H1 (cell line): ENCODE measurements at regions not wholly inside any gene's neighbourhood (a gene's known extent, or its start where the extent isn't known, plus 50 kb on each side); places are given as distances from the start of the nearest gene placed in this dataset.

ENCODE experiments used
- CTCF ChIA-PET: fragments of 300-600 bp; sonication (Branson Sonifier 250); formaldehyde crosslinking; loops from one replicate; lab custom pipeline; 2021; ENCODE audit not compliant: partially characterized antibody; lab: Charles Lee
- POLR2A ChIA-PET: fragments of 300-600 bp; sonication (Branson Sonifier 250); formaldehyde crosslinking; loops from one replicate; lab custom pipeline; 2021; ENCODE audit warnings: inconsistent platforms; ENCODE audit not compliant: partially characterized antibody; lab: Charles Lee
- DNase-seq, 2 experiments: peaks; one replicate each; pipeline versions ENCODE4 v3.0.0 to v3.0.0-alpha.2; 2010 to 2022; ENCODE audit warnings: low spot score in 2 of 2, low read depth in 1 of 2, mixed read lengths in 1 of 2
- FAIRE-seq: peaks from 2 replicates; lab custom pipeline; 2011; peaks lifted over from hg19 to GRCh38; lab: Jason Lieb, UNC
- H2AFZ ChIP-seq: 2 replicates; pipeline ENCODE4 v1.8.1; 2012; ENCODE audit warnings: low read length, inconsistent platforms
- H2AK5ac ChIP-seq: 2 replicates; pipeline ENCODE4 v1.6.1; 2013; ENCODE audit warnings: low read depth, low read length
- H2BK120ac ChIP-seq: replicated peaks from 2 replicates; pipeline ENCODE3; 2013; ENCODE audit warnings: low read depth, low read length, inconsistent platforms
- H2BK12ac ChIP-seq: 2 replicates; pipeline ENCODE4 v1.6.1; 2013; ENCODE audit warnings: low read depth, low read length
- H2BK15ac ChIP-seq: 2 replicates; pipeline ENCODE4 v1.6.1; 2013; ENCODE audit warnings: low read length
- H2BK20ac ChIP-seq: 2 replicates; pipeline ENCODE4 v1.6.1; 2013; ENCODE audit warnings: low read length
- H2BK5ac ChIP-seq: 2 replicates; pipeline ENCODE4 v1.6.1; 2013; ENCODE audit warnings: low read depth, low read length
- H3K14ac ChIP-seq: 2 replicates; pipeline ENCODE4 v1.6.1; 2013; ENCODE audit warnings: inconsistent platforms; ENCODE audit not compliant: insufficient read length
- H3K18ac ChIP-seq: 2 replicates; pipeline ENCODE4 v1.6.1; 2013; ENCODE audit warnings: low read length; ENCODE audit errors: extremely low read depth
- H3K23ac ChIP-seq: 2 replicates; pipeline ENCODE4 v1.6.1; 2013; ENCODE audit warnings: inconsistent platforms; ENCODE audit not compliant: insufficient read length
- H3K23me2 ChIP-seq: 2 replicates; pipeline ENCODE4 v1.6.1; 2013; ENCODE audit warnings: low read depth, low read length
- H3K27ac ChIP-seq: 2 replicates; pipeline ENCODE4 v1.6.1; 2011; ENCODE audit warnings: low read depth, low read length, inconsistent platforms
- H3K27me3 ChIP-seq, 4 experiments: replicated peaks in 1 of 4; 1 replicate in 1 of 4; 2 replicates in 3 of 4; pipeline versions ENCODE4 v1.6.1 to v1.8.1; 2011 to 2013; ENCODE audit warnings: low read length in 3 of 4, mild to moderate bottlenecking in 3 of 4, inconsistent platforms in 2 of 4, mixed read lengths in 2 of 4, moderate library complexity in 1 of 4; ENCODE audit not compliant: control insufficient read depth in 3 of 4, insufficient read depth in 3 of 4; ENCODE audit errors: extremely low read depth in 1 of 4
- H3K36me3 ChIP-seq, 4 experiments: 2 replicates each; pipeline versions ENCODE4 v1.6.1 to v1.8.1; 2011 to 2013; ENCODE audit warnings: mild to moderate bottlenecking in 4 of 4, low read length in 3 of 4, moderate library complexity in 2 of 4, control low read depth in 1 of 4, inconsistent platforms in 1 of 4; ENCODE audit not compliant: insufficient read depth in 4 of 4, control insufficient read depth in 2 of 4
- H3K4ac ChIP-seq: replicated peaks from 2 replicates; pipeline ENCODE3; 2013; ENCODE audit warnings: low read length, low read depth, mixed read lengths, inconsistent platforms; ENCODE audit not compliant: insufficient read length
- H3K4me1 ChIP-seq, 4 experiments: replicated peaks in 1 of 4; 1 replicate in 1 of 4; 2 replicates in 3 of 4; pipeline versions ENCODE4 v1.6.1 to v1.8.1; 2011 to 2013; ENCODE audit warnings: low read length in 3 of 4, inconsistent platforms in 2 of 4, mixed read lengths in 1 of 4; ENCODE audit not compliant: insufficient read depth in 4 of 4, control insufficient read depth in 3 of 4
- H3K4me2 ChIP-seq, 2 experiments: 2 replicates each; pipeline versions ENCODE4 v1.6.1 to v1.8.1; 2011 to 2013; ENCODE audit warnings: low read depth in 2 of 2, low read length in 2 of 2, control low read depth in 1 of 2, inconsistent platforms in 1 of 2, mild to moderate bottlenecking in 1 of 2; ENCODE audit not compliant: insufficient read depth in 1 of 2
- H3K4me3 ChIP-seq, 4 experiments: fragments of 200-600, 300-600 bp in 1 of 4; sonication (generic), shearing (Covaris generic), sonication (Bioruptor Twin) in 1 of 4; 2 replicates each; pipeline versions ENCODE4 v1.5.1 to v1.8.1; 2011 to 2016; ENCODE audit warnings: low read length in 4 of 4, low read depth in 3 of 4, control low read depth in 2 of 4, inconsistent platforms in 2 of 4, mild to moderate bottlenecking in 2 of 4, mixed read lengths in 1 of 4, moderate library complexity in 1 of 4; ENCODE audit not compliant: insufficient read depth in 2 of 4; ENCODE audit errors: extremely low read depth in 1 of 4
- H3K56ac ChIP-seq: replicated peaks from 2 replicates; pipeline ENCODE3; 2013; ENCODE audit warnings: low read depth, mild to moderate bottlenecking, mixed read lengths, low read length, inconsistent platforms; ENCODE audit not compliant: insufficient read length
- H3K79me1 ChIP-seq: 2 replicates; pipeline ENCODE4 v1.6.1; 2013; ENCODE audit warnings: low read depth, low read length, control low read depth
- H3K79me2 ChIP-seq, 2 experiments: 2 replicates each; pipeline versions ENCODE4 v1.6.1 to v1.8.1; 2012 to 2013; ENCODE audit warnings: low read length in 2 of 2, mild to moderate bottlenecking in 2 of 2, inconsistent platforms in 1 of 2; ENCODE audit not compliant: insufficient read depth in 2 of 2, control insufficient read depth in 1 of 2
- H3K9ac ChIP-seq, 4 experiments: replicated peaks in 1 of 4; 1 replicate in 1 of 4; 2 replicates in 3 of 4; pipeline versions ENCODE4 v1.6.1 to v1.8.1; 2011 to 2013; ENCODE audit warnings: low read depth in 3 of 4, low read length in 3 of 4, control low read depth in 2 of 4, mild to moderate bottlenecking in 2 of 4, moderate library complexity in 2 of 4, inconsistent platforms in 1 of 4; ENCODE audit errors: extremely low read depth in 1 of 4
- H3K9me3 ChIP-seq, 2 experiments: 2 replicates each; pipeline versions ENCODE4 v1.6.1 to v1.8.1; 2012 to 2013; ENCODE audit warnings: mild to moderate bottlenecking in 2 of 2, moderate library complexity in 2 of 2, control low read depth in 1 of 2, inconsistent platforms in 1 of 2, low read depth in 1 of 2, low read length in 1 of 2, mixed read lengths in 1 of 2; ENCODE audit not compliant: insufficient read depth in 2 of 2
- H4K20me1 ChIP-seq, 2 experiments: replicated peaks in 1 of 2; 2 replicates each; pipeline versions ENCODE3 to v1.8.1; 2011 to 2013; ENCODE audit warnings: inconsistent platforms in 2 of 2, low read length in 2 of 2, mild to moderate bottlenecking in 1 of 2; ENCODE audit not compliant: insufficient read depth in 2 of 2, control insufficient read depth in 1 of 2
- H4K5ac ChIP-seq: 2 replicates; pipeline ENCODE4 v1.6.1; 2013; ENCODE audit warnings: low read length, low read depth, mixed read lengths, inconsistent platforms; ENCODE audit not compliant: insufficient read length
- H4K8ac ChIP-seq: 2 replicates; pipeline ENCODE4 v1.8.0; 2013; ENCODE audit warnings: mild to moderate bottlenecking, moderate library complexity, low read length, inconsistent platforms; ENCODE audit not compliant: insufficient read depth; ENCODE audit errors: extremely low read depth
- H4K91ac ChIP-seq: replicated peaks from 2 replicates; pipeline ENCODE3; 2013; ENCODE audit warnings: low read length, mixed read lengths, inconsistent platforms; ENCODE audit not compliant: insufficient read length
- BCL11A ChIP-seq, 2 experiments: IDR thresholded peaks; one replicate each; pipeline ENCODE4 v1.6.1; 2011; ENCODE audit warnings: low read depth in 2 of 2, low read length in 2 of 2, mild to moderate bottlenecking in 2 of 2
- GABPA ChIP-seq: IDR thresholded peaks from 2 replicates; pipeline ENCODE4 v1.6.1; 2011; ENCODE audit warnings: mild to moderate bottlenecking, low read length, moderate library complexity, borderline replicate concordance; ENCODE audit not compliant: insufficient read depth
- GTF2F1 ChIP-seq: IDR thresholded peaks from 2 replicates; pipeline ENCODE4 v1.6.1; 2012; ENCODE audit warnings: low read depth, low read length, improper control_type of control experiment, borderline replicate concordance
- SP4 ChIP-seq: IDR thresholded peaks from 2 replicates; pipeline ENCODE4 v1.6.1; 2012; ENCODE audit warnings: low read length, inconsistent platforms
- TAF1 ChIP-seq: IDR thresholded peaks from 2 replicates; pipeline ENCODE4 v1.6.1; 2011; ENCODE audit warnings: mild to moderate bottlenecking, low read depth, low read length
- WGBS, 2 experiments: shearing (Covaris generic) in 1 of 2; methylation state at CpG; one replicate each; pipeline versions ENCODE4 v1.1.6 to v1.1.7; 2013 to 2015; ENCODE audit warnings: low lambda C conversion rate in 2 of 2, mixed read lengths in 2 of 2, inconsistent platforms in 1 of 2, low coverage in 1 of 2, missing lambda C conversion rate in 1 of 2; ENCODE audit not compliant: insufficient replicate concordance in 2 of 2, insufficient coverage in 1 of 2, insufficient read length in 1 of 2; ENCODE audit errors: extremely low coverage in 1 of 2, missing lambda C conversion rate in 1 of 2; 5-methylcytosine and 5-hydroxymethylcytosine counted together

DNA sequence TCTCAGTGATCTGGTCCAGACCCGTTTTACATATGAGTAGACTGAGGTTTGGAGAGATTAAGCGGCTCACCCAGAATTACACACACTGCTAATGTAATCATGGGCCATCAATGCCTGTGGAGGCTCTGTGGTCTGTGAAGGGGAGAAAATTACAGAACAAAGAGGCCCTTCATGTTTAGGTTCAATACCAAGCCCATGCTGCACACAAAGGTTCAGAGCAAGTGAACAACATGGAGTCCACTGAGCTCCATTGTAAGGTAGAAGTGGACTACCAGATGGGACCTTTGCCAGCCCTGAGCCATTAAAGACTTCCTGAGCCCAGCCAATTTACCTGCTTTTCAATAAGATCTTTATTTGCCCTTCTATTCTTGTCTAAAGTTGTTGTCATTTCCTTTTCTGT lies 109.8 kb downstream of the LUZP4 start:
- Histone ChIP-seq H3K4me3 (no peak overlapping the region), H3K79me1 (no peaks in the 10 kb centered on the region), H4K91ac (no peak overlapping the region), H2BK15ac (no peak overlapping the region), H4K20me1 (no peaks in the 10 kb centered on the region), H2AFZ (no peak overlapping the region), H2BK5ac (no peak overlapping the region), H3K4ac (no peak overlapping the region), H2BK120ac (no peak overlapping the region), H2AK5ac (no peak overlapping the region), H3K79me2 (no peaks in the 10 kb centered on the region), H3K9ac (no peak overlapping the region), H3K36me3 (no peaks in the 10 kb centered on the region), H3K4me2 (no peak overlapping the region), H3K23ac (no peak overlapping the region), H3K4me1 (peaks cover 0 to 3% (median 0%) of the 10 kb centered on the region in 4 experiments; a peak in 1 of 7 replicates), H4K5ac (no peak overlapping the region), H3K9me3 (no peaks in the 10 kb centered on the region), H3K27ac (no peak overlapping the region), H2BK20ac (no peak overlapping the region), H3K27me3 (no peaks in the 10 kb centered on the region), H2BK12ac (no peak overlapping the region), H4K8ac (no peak overlapping the region), H3K56ac (no peak overlapping the region), H3K23me2 (no peaks in the 10 kb centered on the region), H3K18ac (no peak overlapping the region), H3K14ac (no peak overlapping the region)
- ChIA-PET POLR2A (no interaction called here), CTCF (no interaction called here)
- TF ChIP-seq TAF1, result no peak
- no peak for TF ChIP-seq BCL11A (IDR thresholded peaks at IDR 0.05; ENCODE audit: low read depth in 2 of 2, low read length in 2 of 2)
- TF ChIP-seq SP4, result no peak
- TF ChIP-seq GABPA, result no peak
- no peak for TF ChIP-seq GTF2F1
- FAIRE-seq (peak; percentile 39), DNase-seq (no peak)
- 86% methylated on average over 2 of the region's 2 CpGs; no CpG with 5 or more reads in 1 of the 2 experiments for WGBS, 2 experiments
